ENCODE measurements at regions not wholly inside any gene's neighbourhood (a gene's known extent, or its start where the extent isn't known, plus 50 kb on each side); places are given as distances from the start of the nearest gene placed in this dataset.

DNA sequence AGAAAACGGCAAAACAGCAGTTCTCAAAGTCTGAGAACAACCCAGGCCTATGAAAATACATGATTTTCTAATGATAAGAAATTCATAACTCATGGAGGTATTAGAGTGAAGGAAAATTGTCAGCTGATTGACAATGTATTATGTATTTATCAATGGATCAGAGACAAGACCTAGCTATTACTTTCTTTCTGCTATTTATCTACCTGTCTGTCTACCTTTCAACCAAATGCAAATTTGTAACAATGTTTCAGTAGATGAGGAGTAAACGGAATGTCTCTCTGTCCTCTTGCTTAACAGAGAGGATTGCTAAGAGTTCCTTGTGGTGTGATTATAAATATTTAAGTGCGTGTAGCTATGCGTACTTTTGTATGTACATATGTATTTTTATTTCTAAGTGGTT lies 568.7 kb upstream of the RGS18 start:
- TF ChIP-seq CTCF (IDR thresholded peaks at IDR 0.05; ENCODE audit: low read depth, low read length, poor library complexity, severe bottlenecking), result no peak
- TF ChIP-seq EZH2phosphoT487 (IDR thresholded peaks at IDR 0.05; ENCODE audit: borderline replicate concordance, low read length), result no peak
